ENCODE measurements at regions not wholly inside any gene's neighbourhood (a gene's known extent, or its start where the extent isn't known, plus 50 kb on each side); places are given as distances from the start of the nearest gene placed in this dataset.

DNA sequence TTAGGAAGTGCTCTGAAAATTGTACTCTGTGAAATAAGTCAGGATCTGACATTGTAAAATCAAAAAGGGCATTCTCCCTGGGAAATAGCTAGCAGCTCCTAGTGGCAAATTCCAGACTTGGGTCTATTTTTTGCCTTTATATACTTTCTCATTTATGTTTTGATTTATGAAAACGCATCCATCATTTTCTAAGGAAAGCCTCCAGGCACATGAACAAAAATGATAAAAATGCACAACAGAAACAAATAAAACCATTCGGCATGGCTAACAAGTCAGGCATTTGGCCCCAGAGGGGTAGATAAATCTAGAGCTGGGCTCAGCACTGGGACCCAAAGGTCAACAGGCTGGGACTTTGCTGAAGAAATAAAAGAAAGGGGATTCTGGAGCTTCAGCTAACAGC is 167.0 kb downstream of the BCL11A start:
- WGBS, 2 donors = 53 to 67% methylated on average over 2 of the region's 2 CpGs
- ATAC-seq = no peak
- no peaks in the 10 kb centered on the region for H3K36me3 ChIP-seq (replicated peaks in 1 of 2; ENCODE audit: insufficient read depth in 1 of 2, low read depth in 2 of 2)
- no peak overlapping the region for H3K4me3 ChIP-seq
- no peak overlapping the region for H3K27ac ChIP-seq
- no peak for DNase-seq
- no peaks in the 10 kb centered on the region for H3K27me3 ChIP-seq
- H3K4me1 ChIP-seq = no peaks in the 10 kb centered on the region
- H3K9me3 ChIP-seq = no peaks in the 10 kb centered on the region
- no peak for TF ChIP-seq CTCF (IDR thresholded peaks at IDR 0.05)
- no peak for TF ChIP-seq POLR2A (IDR thresholded peaks at IDR 0.05)
- intact Hi-C loops (cut with DNase I) = no loop called here

- TF ChIP-seq POLR2A (IDR thresholded peaks at IDR 0.05) = no peak
- no peak for TF ChIP-seq CTCF (IDR thresholded peaks at IDR 0.05)
- Histone ChIP-seq H3K27ac (no peak overlapping the region), H3K9me3 (no peaks in the 10 kb centered on the region), H3K4me3 (no peak overlapping the region), H3K4me1 (no peaks in the 10 kb centered on the region), H3K36me3 (replicated peaks in 1 of 2; ENCODE audit: insufficient read depth in 1 of 2, low read depth in 2 of 2) (no peaks in the 10 kb centered on the region), H3K27me3 (no peaks in the 10 kb centered on the region)
- intact Hi-C loops (cut with DNase I) = no loop called here
- WGBS, 2 donors = 69% methylated on average over 5 of the region's 5 CpGs
- no peak for ATAC-seq
- no peak for DNase-seq
These were observed 167.8 kb downstream of the BCL11A start for GRCh38 chr2:60385648-60386047.

GRCh38 chr2:60383401-60384143 is 169.9 kb downstream of the BCL11A start:
- Histone ChIP-seq H3K36me3 (replicated peaks in 1 of 2; ENCODE audit: insufficient read depth in 1 of 2, low read depth in 2 of 2) (no peaks in the 10 kb centered on the region), H3K9me3 (no peaks in the 10 kb centered on the region), H3K27me3 (no peaks in the 10 kb centered on the region), H3K27ac (peak overlapping the region in 3 of 4 donors; percentile 10 to 38 (median 31)), H3K4me1 (no peaks in the 10 kb centered on the region), H3K4me3 (no peak overlapping the region)
- TF ChIP-seq POLR2A (IDR thresholded peaks at IDR 0.05) (no peak), CTCF (IDR thresholded peaks at IDR 0.05) (no peak)
- ATAC-seq (peak; percentile 33), DNase-seq (no peak)
- intact Hi-C loops (cut with DNase I) = no loop called here
- 67 to 68% methylated on average over 6 of the region's 6 CpGs for WGBS, 2 donors

DNA sequence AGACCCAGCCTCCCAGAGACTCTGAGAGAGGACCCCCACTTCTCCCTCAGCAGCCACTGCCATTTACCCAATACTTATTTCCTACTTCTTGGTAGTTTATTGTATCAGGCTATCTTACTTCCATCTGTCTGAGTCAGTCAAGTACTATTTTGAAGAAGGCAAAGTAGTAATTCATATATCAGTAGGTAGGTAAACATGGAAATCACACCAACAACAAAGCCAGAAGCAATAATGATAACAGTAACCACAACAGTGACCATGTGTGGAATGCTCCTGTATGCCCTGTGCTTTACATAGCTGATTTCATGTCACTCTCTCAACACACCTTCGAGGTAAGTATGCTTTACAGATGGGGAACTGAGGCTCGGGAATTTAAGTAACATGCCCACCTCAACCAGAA is 173.0 kb downstream of the BCL11A start:
- Histone ChIP-seq H3K9me3 (no peaks in the 10 kb centered on the region), H3K4me3 (no peak overlapping the region), H3K27ac (no peak overlapping the region), H3K4me1 (no peaks in the 10 kb centered on the region), H3K27me3 (no peaks in the 10 kb centered on the region), H3K36me3 (replicated peaks in 1 of 2; ENCODE audit: insufficient read depth in 1 of 2, low read depth in 2 of 2) (no peaks in the 10 kb centered on the region)
- 77 to 87% methylated on average over 2 of the region's 2 CpGs for WGBS, 2 donors
- ATAC-seq = no peak
- intact Hi-C loops (cut with DNase I) = no loop called here
- TF ChIP-seq CTCF (IDR thresholded peaks at IDR 0.05) = no peak
- TF ChIP-seq POLR2A (IDR thresholded peaks at IDR 0.05) = no peak
- no peak for DNase-seq

- no peak for ATAC-seq
- Histone ChIP-seq H3K4me3 (no peak overlapping the region), H3K27me3 (no peaks in the 10 kb centered on the region), H3K4me1 (no peaks in the 10 kb centered on the region), H3K9me3 (no peaks in the 10 kb centered on the region), H3K36me3 (replicated peaks in 1 of 2; ENCODE audit: insufficient read depth in 1 of 2, low read depth in 2 of 2) (no peaks in the 10 kb centered on the region), H3K27ac (no peak overlapping the region)
- WGBS, 2 donors = 81 to 83% methylated on average over 2 of the region's 2 CpGs
- DNase-seq = no peak
- intact Hi-C loops (cut with DNase I) = no loop called here
- TF ChIP-seq CTCF (IDR thresholded peaks at IDR 0.05) = no peak
These were observed 173.8 kb downstream of the BCL11A start for GRCh38 chr2:60379684-60380083.
